ENCODE measurements at regions not wholly inside any gene's neighbourhood (a gene's known extent, or its start where the extent isn't known, plus 50 kb on each side); places are given as distances from the start of the nearest gene placed in this dataset.

GRCh38 chr2:142767847-142768246 is 109.6 kb upstream of the KYNU start (continued):
- TF ChIP-seq CHD7 (IDR thresholded peaks at IDR 0.05; ENCODE audit: insufficient replicate concordance, low read length) (no peak), YY1 (IDR thresholded peaks at IDR 0.05; ENCODE audit: low read depth, low read length) (no peak), JUND (IDR thresholded peaks at IDR 0.05; ENCODE audit: low read length) (no peak)

Data from H1 (cell line).